GM21360 (cell line): ENCODE measurements at regions not wholly inside any gene's neighbourhood (a gene's known extent, or its start where the extent isn't known, plus 50 kb on each side); places are given as distances from the start of the nearest gene placed in this dataset.

Experiments used
- ATAC-seq: cut with Tn5 transposase; IDR thresholded peaks from one replicate; pipeline ENCODE4 v1.9.1; 2021; ENCODE audit warnings: mild to moderate bottlenecking, moderate library complexity; ENCODE audit not compliant: unreplicated experiment

GRCh38 chr7:88358881-88359280, 52.2 kb upstream of the STEAP4 start:
- ATAC-seq: no peak

- ATAC-seq: no peak
These were observed 51.8 kb upstream of the STEAP4 start for GRCh38 chr7:88358526-88358838.

- ATAC-seq: no peak
These were observed 51.3 kb upstream of the STEAP4 start for GRCh38 chr7:88357781-88358525.

GRCh38 chr7:88357294-88357693, 50.6 kb upstream of the STEAP4 start:
- no peak for ATAC-seq
